GM12865 (cell line): ENCODE measurements at regions not wholly inside any gene's neighbourhood (a gene's known extent, or its start where the extent isn't known, plus 50 kb on each side); places are given as distances from the start of the nearest gene placed in this dataset.

Experiments
- DNase-seq: peaks from one replicate; pipeline ENCODE4 v3.0.0; 2010; ENCODE audit warnings: low read depth
- H3K4me3 ChIP-seq: 2 replicates; pipeline ENCODE4 v1.5.1; 2011; ENCODE audit warnings: mild to moderate bottlenecking, low read depth, low read length, control low read depth
- TF ChIP-seq, protein P1 (sequence below): IDR thresholded peaks from 2 replicates; pipeline ENCODE4 v1.5.1; 2011; ENCODE audit warnings: low read length, control low read depth, low read depth, inconsistent platforms; ENCODE audit not compliant: insufficient read depth; ENCODE audit errors: missing control alignments

DNA sequence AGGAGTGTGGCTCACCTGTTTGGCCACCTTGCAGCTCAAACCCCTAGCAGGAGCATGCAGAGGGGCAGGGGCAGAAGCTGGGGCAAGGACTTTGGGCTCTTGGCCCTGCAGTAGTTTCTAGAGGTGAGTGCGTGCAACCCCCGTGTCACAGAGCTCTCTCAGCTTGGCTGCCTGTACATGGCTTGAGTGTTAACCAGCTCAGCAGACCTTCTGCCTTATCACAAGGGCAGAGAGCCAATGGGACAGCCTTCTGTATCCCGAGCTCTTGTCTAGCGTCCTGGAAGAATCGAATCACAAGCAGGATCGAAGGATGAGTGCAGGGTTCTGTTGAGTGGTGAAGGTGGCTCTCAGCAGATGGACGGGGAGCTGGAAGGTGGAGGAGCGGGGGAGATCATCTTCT, 120.3 kb upstream of the TMEM18 start:
- TF ChIP-seq, protein P1, sequence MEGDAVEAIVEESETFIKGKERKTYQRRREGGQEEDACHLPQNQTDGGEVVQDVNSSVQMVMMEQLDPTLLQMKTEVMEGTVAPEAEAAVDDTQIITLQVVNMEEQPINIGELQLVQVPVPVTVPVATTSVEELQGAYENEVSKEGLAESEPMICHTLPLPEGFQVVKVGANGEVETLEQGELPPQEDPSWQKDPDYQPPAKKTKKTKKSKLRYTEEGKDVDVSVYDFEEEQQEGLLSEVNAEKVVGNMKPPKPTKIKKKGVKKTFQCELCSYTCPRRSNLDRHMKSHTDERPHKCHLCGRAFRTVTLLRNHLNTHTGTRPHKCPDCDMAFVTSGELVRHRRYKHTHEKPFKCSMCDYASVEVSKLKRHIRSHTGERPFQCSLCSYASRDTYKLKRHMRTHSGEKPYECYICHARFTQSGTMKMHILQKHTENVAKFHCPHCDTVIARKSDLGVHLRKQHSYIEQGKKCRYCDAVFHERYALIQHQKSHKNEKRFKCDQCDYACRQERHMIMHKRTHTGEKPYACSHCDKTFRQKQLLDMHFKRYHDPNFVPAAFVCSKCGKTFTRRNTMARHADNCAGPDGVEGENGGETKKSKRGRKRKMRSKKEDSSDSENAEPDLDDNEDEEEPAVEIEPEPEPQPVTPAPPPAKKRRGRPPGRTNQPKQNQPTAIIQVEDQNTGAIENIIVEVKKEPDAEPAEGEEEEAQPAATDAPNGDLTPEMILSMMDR: no peak
- no peak for DNase-seq
- no peak overlapping the region for H3K4me3 ChIP-seq

DNA sequence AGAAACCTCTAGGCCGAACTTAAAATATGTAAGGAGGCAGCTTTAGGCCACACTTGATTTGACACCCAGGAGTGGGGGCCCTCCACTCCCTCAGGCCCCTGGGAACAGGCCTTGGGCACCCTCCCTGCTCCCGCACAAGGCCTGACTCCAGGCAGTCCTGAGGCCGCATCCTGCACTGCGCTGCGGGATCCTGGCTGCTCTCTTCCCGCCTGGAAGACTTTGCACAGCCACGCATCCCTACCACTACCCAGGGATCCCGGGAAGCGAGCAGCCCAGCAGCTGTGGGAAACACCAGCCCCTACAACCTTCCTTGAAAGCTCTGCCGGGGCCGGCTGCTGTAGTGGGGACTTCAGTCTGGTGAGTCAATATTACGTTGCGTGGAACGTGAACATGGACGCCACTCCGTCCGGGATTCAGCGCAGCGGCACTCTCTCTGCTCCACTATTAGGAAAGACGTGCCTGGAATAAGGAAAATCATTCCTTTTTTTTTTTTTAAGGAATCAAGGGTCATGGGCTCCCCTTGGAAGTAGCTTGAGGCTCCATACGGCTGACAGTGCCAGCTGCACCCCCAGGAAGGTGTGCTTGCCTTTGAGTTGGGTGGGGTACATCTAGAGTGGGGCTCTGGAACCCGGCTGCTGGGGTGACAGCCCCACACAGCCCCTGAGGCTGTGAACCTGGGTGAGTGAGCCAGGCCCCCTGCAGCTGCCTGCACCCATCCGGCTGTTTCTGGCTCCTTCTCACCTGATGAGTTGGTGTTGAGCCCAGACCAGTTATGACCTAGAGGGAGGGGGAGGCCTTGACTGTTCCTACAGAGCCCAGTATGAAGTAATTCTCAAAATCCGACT, 119.2 kb upstream of the TMEM18 start:
- TF ChIP-seq, protein P1: no peak
- no peak overlapping the region for H3K4me3 ChIP-seq
- no peak for DNase-seq

DNA sequence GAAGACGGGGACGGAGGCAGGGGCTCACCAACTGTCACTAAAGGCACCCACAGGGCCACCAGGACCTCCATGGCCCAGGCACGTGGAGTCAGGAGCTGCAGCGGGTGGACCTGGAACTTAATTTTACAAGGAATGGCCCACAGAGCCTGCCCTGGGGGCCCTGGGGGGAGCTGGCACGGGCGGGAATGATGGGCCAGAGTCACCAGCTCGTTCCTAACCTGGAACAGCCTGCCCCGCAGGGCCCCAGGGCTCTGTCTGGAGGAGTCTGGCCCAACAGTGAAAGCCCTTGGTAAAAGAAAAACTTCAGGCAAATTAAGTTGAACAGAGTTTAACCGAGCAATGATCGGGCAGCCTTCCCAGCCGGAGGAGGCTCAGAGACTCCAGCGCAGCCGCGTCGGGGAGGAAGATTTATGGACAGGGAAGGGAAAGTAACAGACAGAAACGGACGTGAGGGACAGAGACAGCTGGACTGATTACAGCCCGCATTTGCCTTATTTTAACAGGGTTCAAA, 118.4 kb upstream of the TMEM18 start:
- H3K4me3 ChIP-seq: no peak overlapping the region
- no peak for DNase-seq
- TF ChIP-seq, protein P1: no peak

DNA sequence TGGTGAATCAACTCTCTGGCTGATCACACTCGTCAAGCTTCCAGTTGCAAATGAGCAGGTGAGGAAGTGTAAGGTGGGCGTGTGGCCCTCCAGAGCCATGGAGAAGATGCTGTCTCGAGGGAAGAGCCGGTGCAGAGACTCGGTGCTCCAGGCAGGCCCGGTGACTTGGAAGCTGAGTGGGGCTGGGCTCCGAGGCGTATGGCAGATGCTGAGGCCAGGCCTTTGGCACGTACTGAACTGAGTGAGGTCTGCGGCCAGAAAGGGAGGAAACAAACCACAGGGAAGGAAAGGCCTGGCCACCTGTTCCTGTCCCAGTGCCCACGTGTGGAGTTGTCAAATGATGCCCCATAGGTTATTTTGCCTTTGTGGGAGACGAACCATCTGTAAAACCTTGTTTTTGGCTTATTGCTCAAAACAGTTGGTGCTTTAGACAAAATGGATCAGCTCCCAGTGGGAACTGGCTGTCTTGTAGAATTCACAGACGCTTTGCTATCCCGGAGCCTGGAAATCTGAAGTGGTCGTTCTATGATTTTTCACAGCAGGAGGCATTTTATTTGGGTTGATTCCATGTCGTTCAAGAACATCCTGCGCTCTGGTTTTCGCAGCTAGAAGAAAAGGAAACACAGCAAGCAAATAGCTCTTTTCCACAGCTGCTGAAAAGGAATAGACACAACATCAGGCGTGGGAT, 117.5 kb upstream of the TMEM18 start:
- TF ChIP-seq, protein P1: no peak
- DNase-seq: no peak
- H3K4me3 ChIP-seq: no peak overlapping the region

DNA sequence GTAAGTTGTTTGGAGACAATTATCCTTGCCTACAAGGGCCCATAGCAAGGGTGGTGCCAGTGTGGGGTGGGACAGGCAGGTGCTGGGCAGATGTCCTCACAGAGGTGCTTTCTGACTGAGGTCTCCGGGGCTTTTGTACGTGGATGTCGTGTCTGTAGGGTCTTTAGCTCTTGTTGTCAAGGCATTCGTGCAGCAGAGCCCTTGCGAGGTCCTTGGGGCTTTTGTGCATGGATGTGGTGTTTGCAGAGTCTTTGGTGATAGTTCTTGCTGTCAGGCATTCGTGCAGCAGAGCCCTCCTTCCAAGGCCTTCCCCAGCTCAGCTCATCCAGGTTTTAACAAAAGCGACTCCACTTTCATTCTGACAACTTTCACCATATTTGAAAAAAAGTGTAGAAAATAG, 116.0 kb upstream of the TMEM18 start:
- H3K4me3 ChIP-seq: no peak overlapping the region
- TF ChIP-seq, protein P1: no peak
- DNase-seq: no peak

DNA sequence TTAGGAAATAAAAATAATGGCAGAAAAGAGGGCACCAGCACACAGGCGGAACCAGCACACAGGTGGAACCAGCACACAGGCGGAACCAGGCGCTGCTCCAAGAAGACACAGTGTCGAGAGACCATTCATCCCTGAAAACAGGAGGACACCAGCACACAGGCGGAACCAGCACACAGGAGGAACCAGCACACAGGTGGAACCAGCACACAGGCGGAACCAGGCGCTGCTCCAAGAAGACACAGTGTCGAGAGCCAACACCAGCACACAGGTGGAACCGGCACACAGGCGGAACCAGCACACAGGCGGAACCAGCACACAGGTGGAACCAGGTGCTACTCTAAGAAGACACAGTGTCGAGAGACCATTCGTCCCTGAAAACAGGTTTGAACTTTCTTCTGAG, 115.5 kb upstream of the TMEM18 start:
- TF ChIP-seq, protein P1: no peak
- no peak for DNase-seq
- no peak overlapping the region for H3K4me3 ChIP-seq
